GM20000 (cell line): ENCODE measurements at regions not wholly inside any gene's neighbourhood (a gene's known extent, or its start where the extent isn't known, plus 50 kb on each side); places are given as distances from the start of the nearest gene placed in this dataset.

Source experiments
- DNase-seq: peaks from one replicate; pipeline ENCODE4 v3.0.0; 2012; ENCODE audit warnings: low spot score
- TF ChIP-seq, protein P1 (sequence below): IDR thresholded peaks from 2 replicates; pipeline ENCODE4 v1.5.1; 2012; ENCODE audit warnings: mild to moderate bottlenecking, control low read depth; ENCODE audit errors: extremely low read depth, missing control alignments

DNA sequence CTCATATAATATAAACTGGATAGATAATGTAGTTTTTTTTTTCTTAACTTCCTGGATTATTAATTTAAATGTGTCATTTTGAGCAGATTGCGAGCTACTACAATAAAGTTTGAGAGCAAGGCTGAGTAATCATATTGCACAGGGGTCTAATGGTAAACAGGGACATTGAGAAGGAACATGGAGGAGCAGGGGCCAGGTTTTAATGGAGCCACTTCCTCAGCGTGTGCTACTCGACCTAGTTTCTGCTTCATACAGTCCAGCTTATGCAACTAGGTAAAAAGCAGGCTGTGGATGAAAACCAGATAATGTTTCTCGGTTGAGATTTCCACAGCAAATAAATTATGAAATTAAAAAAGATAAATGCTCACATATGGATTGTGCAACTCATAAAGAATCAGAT, 1915.7 kb upstream of the CELF4 start:
- TF ChIP-seq, protein P1, sequence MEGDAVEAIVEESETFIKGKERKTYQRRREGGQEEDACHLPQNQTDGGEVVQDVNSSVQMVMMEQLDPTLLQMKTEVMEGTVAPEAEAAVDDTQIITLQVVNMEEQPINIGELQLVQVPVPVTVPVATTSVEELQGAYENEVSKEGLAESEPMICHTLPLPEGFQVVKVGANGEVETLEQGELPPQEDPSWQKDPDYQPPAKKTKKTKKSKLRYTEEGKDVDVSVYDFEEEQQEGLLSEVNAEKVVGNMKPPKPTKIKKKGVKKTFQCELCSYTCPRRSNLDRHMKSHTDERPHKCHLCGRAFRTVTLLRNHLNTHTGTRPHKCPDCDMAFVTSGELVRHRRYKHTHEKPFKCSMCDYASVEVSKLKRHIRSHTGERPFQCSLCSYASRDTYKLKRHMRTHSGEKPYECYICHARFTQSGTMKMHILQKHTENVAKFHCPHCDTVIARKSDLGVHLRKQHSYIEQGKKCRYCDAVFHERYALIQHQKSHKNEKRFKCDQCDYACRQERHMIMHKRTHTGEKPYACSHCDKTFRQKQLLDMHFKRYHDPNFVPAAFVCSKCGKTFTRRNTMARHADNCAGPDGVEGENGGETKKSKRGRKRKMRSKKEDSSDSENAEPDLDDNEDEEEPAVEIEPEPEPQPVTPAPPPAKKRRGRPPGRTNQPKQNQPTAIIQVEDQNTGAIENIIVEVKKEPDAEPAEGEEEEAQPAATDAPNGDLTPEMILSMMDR, result no peak
- no peak for DNase-seq

DNA sequence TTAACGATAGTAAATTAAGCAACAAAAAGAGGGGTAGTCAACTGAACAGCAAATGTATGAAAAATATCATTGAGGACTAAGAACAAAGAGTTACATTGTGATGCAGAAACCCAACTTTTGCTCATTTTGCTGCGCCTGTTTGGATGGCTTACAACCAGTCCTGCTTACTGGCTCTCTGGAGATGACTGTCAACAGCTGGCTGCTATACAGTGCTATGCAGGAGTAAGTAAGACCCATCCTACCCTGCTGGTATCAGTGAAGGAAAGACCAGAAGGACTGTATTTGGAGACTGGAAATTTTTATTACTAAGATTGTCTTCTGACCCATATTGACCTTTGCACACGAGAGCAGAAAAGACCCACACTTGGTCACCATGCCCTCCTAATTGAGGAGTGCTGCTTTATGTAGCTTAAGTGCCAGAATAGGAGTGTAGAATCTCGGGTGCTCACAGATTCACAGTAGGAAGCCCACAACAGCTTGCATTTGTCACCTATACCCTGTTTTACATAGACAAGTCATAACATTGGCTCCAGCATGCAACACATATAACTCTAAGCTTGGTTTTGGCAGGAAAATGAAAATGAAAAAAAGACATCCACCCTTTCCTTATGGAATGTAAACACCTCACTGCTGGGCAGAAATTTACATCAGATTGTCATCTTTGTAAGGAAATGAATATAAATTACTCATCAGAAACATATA, 1915.0 kb upstream of the CELF4 start:
- TF ChIP-seq, protein P1, result no peak

DNA sequence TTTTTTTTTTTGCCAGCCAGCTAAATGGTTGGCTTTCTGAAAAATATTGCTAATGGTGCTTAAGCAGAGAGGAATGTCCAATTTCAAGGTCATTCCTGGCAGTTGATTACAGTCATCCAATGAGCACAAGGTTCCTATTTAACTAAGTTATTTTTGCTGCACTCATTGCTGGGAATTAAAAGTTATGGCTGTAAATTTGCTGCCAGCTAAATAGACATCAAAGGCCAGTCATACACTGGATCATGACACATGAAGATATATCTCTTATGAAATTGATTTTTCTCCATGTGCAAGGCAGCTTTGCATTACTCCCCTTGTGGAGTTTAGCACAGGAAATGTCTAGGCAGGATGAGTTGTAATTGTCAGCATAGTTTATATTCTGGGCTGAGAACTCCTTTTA, 1898.4 kb upstream of the CELF4 start:
- TF ChIP-seq, protein P1, result no peak
- no peak for DNase-seq

More for the DNA sequence above, 1915.0 kb upstream of the CELF4 start:
- no peak for DNase-seq

DNA sequence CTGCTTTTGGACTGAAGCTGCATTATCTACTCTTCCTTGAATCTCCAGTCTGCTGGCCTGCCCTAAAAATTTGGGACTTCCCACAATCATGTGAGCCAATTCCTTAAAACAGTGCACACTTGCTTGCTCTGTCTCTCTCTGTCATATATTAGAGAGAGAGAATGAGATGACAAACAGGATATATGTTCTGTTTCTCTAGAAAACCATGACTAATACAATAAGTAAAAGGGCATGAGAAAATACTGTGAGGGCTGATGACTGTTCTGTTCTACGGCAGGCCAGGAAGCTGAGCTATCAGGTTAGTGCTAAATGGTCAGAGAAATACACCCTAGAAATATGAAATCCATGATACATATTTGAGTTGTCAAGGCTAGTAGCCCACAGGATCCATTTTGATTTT, 1896.8 kb upstream of the CELF4 start:
- TF ChIP-seq, protein P1, result no peak
- no peak for DNase-seq

DNA sequence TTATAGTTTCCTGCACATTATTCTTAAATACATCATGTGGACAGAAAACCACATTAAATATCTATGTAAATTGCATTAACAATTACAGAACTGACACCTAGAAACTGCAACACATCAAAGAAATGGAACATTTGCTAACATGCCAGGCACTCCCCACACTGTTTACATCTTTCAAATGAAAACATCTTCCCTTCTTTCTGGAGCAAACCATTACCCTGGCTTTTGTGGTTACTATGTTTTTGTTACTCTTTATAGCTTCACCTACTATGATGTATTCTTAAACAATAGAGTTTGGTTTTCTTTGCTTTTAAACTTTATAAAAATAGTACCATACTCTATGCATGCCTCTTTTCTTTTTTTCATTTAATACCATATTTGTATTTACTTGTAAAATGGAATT, 1894.5 kb upstream of the CELF4 start:
- no peak for DNase-seq
- TF ChIP-seq, protein P1, result no peak

DNA sequence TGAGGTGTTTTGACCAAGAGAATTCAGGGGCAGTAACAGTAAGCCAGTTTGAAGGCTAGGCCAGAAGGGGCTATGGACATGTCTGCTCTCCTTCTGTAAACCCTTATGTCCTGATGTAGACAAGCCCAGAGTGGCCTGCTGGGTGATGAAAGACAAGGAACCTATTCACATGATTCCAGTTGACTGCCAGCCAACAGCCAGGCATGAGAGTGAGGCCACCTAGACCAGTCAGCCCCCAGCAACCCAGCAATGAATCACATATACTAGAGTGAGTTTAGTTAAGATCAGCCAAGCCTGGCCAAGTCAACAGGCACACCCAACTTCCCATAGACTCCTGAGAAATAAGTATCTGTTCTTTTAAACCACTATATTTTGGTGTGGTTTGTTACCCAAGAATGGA, 1889.7 kb upstream of the CELF4 start:
- TF ChIP-seq, protein P1, result no peak
- DNase-seq, result no peak

DNA sequence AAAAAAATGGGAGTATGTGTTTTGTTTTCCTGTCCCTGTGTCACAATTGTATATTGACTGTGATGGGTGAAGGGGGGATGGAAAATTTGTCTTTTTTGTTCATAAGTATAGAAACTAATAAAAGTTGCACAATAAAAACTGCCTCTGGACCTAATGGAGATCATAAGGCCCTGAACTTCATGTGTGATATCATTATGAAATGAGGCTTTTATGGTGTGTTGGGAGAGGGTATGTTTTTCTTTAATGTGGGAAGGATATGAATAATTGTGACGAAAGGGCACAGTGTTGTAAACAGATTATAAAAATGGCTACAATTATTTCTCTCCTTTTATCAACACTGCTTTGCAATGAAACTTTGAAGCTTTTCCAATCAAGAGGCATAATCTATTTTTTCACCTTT, 1889.3 kb upstream of the CELF4 start:
- DNase-seq, result no peak
- TF ChIP-seq, protein P1, result no peak
